ENCODE measurements at regions not wholly inside any gene's neighbourhood (a gene's known extent, or its start where the extent isn't known, plus 50 kb on each side); places are given as distances from the start of the nearest gene placed in this dataset.

DNA sequence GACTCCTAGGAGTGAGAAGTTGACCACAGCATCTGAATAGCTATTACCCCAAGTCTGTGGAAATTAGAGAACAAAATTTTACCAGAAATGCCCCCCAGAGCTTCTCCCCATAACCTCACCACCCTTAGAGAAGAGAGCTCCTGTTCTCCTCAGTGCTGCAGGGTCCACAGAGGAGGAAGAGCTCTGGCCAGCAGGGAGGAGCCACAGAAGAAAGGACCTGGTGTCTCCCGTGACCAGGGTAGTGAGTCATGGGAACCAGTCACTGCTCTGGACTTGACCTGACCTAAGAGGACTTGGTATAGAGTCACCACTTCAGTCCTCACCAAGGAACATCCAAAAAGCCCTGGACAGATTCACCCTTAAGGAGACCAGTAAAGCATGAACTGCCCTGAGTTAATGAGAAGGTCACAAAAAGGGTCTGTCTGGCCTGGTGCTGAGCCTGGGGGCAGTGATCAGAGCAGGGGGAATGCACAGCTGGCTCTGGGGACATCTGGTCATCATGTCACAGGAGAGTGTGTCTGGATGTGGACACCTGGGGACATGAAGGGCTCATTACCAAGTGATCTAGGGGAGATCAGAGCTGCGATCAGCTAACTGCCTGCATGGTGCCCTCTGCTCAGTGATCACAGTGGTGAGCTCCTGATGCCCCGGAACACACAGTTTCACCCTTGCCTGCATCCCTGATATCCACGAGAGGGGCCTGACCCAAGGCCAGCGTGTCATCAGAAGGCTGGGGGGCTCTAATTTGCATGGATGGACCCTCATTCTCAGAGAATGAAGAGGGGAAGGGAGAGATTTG lies 103.3 kb upstream of the TOP3B start:
- no peaks in the 10 kb centered on the region for H3K4me1 Mint-ChIP-seq (ENCODE audit: low read depth)
- CTCF ChIA-PET, result interaction anchor here (0.5 kb wide), 1 partner anchor 1005 kb away, joined by 3 read pairs; no protein-coding TSS in a partner anchor
- H3K27me3 Mint-ChIP-seq (ENCODE audit: low read depth), result peaks cover 37% of the 10 kb centered on the region
- no peak overlapping the region for H3K4me3 Mint-ChIP-seq
- H3K9me3 Mint-ChIP-seq (ENCODE audit: insufficient read depth), result no peaks in the 10 kb centered on the region
- DNase-seq (no peak), ATAC-seq (no peak)
- H3K27ac Mint-ChIP-seq, result no peak overlapping the region
- no peaks in the 10 kb centered on the region for H3K36me3 Mint-ChIP-seq (ENCODE audit: low read depth)
- POLR2A ChIA-PET, result no interaction called here

DNA sequence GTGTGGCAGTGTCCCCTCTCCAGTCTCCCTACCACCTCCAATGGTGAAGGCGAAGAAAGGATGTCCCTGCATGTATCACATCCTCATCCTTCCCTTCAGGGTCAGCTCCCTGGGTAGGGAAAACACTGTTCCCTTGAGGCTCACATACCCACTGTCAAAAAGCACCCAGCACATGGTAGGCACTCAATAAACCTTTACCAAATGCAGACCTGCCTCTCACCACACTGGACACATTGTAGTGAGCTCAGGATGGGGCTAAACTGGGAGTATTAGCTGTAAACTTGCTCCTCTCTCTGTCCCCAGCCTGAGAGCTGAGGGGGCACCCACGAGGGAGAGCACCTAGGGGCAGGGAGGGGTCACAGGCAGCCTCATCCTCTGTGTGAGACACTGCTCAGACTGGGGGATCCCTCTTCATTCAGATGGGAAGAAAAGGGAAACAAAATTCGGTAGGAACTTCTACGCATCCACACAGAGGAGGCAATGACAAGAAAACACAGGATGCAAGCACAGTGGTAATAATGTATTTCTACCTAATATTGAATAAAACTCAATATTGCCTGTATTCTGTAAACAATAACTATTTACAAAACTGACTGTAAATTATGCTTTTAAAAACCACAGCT lies 101.6 kb upstream of the TOP3B start:
- CTCF ChIA-PET, result interaction anchor here (1.0 to 1.5 kb wide), 3 partner anchors 28 to 259 kb away, joined by 3 to 4 read pairs (median 3); no protein-coding TSS in a partner anchor
- DNase-seq (no peak), ATAC-seq (no peak)
- Mint-ChIP-seq H3K36me3 (ENCODE audit: low read depth) (no peaks in the 10 kb centered on the region), H3K27ac (no peak overlapping the region), H3K27me3 (ENCODE audit: low read depth) (peaks cover 39% of the 10 kb centered on the region), H3K4me1 (ENCODE audit: low read depth) (no peaks in the 10 kb centered on the region), H3K9me3 (ENCODE audit: insufficient read depth) (no peaks in the 10 kb centered on the region), H3K4me3 (no peak overlapping the region)
- POLR2A ChIA-PET, result interaction anchor here (0.6 kb wide), 1 partner anchor 439 kb away, joined by 4 read pairs; no protein-coding TSS in a partner anchor

DNA sequence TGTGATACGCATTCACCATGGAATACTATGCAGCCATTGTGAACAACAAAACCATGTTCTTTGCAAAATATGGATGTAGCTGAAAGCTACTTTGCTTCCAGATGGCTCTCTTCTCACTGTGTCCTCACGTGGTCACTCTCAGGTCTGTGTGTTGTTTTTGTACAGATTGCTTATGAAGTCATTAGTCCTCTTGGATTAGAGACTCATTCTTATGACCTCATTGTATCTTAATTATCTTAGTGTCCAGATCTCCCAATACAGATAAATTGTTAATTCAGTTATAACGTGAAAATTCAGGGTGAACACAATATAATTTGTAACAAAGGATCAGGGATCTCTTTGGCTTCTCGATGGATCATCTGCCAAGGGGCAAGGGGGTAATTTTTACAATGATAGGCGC lies 100.4 kb upstream of the TOP3B start:
- DNase-seq, result no peak
- no peak overlapping the region for H3K4me3 Mint-ChIP-seq
- no peaks in the 10 kb centered on the region for H3K9me3 Mint-ChIP-seq (ENCODE audit: insufficient read depth)
- CTCF ChIA-PET, result interaction anchor here (0.8 to 1.2 kb wide), 2 partner anchors 22 to 260 kb away, joined by 3 to 4 read pairs; no protein-coding TSS in a partner anchor
- no peaks in the 10 kb centered on the region for H3K4me1 Mint-ChIP-seq (ENCODE audit: low read depth)
- no peak overlapping the region for H3K27ac Mint-ChIP-seq
- no peaks in the 10 kb centered on the region for H3K36me3 Mint-ChIP-seq (ENCODE audit: low read depth)
- POLR2A ChIA-PET, result no interaction called here
- H3K27me3 Mint-ChIP-seq (ENCODE audit: low read depth), result peaks cover 37% of the 10 kb centered on the region
- ATAC-seq, result no peak

DNA sequence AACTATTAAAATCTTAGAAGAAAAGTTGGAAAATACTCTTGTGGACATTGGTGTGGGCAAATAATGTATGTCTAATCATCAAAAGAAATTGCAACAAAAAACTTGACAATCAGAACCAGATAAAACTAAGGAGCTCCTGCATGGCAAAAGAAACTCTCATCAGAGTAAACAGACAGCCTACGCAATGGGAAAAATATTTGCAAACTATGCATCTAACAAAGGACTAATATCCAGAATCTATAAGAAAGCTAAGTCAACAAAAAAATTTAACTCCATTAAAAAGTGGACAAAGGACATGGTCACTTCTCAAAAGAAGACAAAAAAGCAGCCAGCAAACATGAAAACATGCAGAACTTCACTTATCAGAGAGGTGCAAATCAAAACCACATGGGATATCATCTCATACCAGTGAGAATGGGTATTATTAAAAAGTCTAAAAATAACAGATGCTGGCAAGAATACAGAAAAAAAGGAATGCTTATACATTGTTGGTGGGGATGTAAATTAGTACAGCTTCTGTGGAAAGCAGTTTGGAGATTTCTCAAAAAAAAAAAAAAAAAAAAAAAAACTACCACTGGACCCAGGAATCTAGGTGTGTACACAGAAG lies 99.7 kb upstream of the TOP3B start:
- DNase-seq, result no peak

DNA sequence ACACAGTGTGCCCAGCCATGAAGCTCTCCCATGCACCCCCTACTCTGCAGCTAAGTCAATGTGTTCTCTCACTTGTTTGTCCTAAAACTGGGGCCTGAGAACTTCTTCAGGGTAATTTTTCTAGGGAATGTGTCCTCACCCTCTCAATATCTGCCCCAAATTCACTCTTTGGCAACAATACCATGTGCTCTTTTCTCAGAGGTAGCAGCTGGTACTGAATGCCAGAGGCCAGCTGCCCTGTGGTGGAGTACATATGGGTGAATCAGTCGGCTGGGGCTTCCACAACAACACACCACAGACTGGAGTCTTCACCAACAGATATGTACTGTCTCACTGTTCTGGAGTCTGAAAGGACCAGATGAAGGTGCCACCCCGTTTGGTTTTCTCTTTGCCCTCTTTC lies 97.7 kb upstream of the TOP3B start:
- DNase-seq (no peak), ATAC-seq (no peak)
- Mint-ChIP-seq H3K4me3 (no peak overlapping the region), H3K9me3 (ENCODE audit: insufficient read depth) (no peaks in the 10 kb centered on the region), H3K27ac (no peak overlapping the region), H3K4me1 (ENCODE audit: low read depth) (no peaks in the 10 kb centered on the region), H3K36me3 (ENCODE audit: low read depth) (no peaks in the 10 kb centered on the region), H3K27me3 (ENCODE audit: low read depth) (peaks cover 48% of the 10 kb centered on the region)
- ChIA-PET CTCF (no interaction called here), POLR2A (no interaction called here)

More for the DNA sequence above, 99.7 kb upstream of the TOP3B start:
- Mint-ChIP-seq H3K9me3 (ENCODE audit: insufficient read depth) (no peaks in the 10 kb centered on the region), H3K4me3 (no peak overlapping the region), H3K27me3 (ENCODE audit: low read depth) (peaks cover 41% of the 10 kb centered on the region), H3K4me1 (ENCODE audit: low read depth) (no peaks in the 10 kb centered on the region), H3K27ac (no peak overlapping the region), H3K36me3 (ENCODE audit: low read depth) (no peaks in the 10 kb centered on the region)
- POLR2A ChIA-PET, result no interaction called here
- no peak for ATAC-seq
- CTCF ChIA-PET, result no interaction called here

DNA sequence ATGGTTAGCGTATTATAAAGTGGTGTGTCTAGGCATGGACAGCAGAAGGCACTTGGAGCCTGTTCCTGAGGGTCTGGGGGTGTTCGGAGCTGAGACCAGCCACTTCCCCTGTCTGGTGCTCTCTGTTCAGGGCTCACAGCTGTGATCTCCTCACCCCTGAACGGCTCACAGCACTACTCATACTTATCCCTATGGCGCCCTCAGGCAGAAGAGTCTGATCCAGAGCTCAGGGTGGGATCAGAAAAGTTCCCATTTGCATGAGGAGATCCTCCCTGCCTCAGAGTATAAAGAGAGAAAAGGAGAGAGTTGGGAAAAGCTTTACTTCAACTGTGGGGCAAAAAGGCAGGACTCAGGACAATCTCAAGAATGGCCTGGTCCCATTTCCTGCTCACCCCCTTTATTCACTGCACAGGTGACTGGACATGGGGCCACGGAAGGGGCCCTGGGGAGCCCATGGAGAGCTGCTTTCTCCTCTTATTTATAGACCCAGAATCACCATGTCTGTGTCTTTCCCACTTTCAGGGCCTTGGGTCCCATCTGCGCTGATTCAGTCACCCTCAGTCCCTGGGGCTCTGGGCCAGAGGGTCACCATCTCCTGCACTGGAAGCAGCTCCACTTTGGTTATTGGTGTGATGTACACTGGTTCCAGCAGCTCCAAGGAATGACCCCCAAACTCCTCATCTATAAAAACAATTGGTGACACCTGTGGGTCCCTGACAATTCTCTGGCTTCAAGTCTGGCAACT lies 97.0 kb upstream of the TOP3B start:
- no peak for ATAC-seq
- no peak overlapping the region for H3K27ac Mint-ChIP-seq
- peaks cover 46% of the 10 kb centered on the region for H3K27me3 Mint-ChIP-seq (ENCODE audit: low read depth)
- H3K36me3 Mint-ChIP-seq (ENCODE audit: low read depth), result no peaks in the 10 kb centered on the region
- no peaks in the 10 kb centered on the region for H3K4me1 Mint-ChIP-seq (ENCODE audit: low read depth)
- H3K4me3 Mint-ChIP-seq, result no peak overlapping the region
- POLR2A ChIA-PET, result no interaction called here
- no peak for DNase-seq
- no peaks in the 10 kb centered on the region for H3K9me3 Mint-ChIP-seq (ENCODE audit: insufficient read depth)
- CTCF ChIA-PET, result interaction anchor here (0.9 kb wide), 1 partner anchor 19 kb away, joined by 3 read pairs; no protein-coding TSS in a partner anchor

DNA sequence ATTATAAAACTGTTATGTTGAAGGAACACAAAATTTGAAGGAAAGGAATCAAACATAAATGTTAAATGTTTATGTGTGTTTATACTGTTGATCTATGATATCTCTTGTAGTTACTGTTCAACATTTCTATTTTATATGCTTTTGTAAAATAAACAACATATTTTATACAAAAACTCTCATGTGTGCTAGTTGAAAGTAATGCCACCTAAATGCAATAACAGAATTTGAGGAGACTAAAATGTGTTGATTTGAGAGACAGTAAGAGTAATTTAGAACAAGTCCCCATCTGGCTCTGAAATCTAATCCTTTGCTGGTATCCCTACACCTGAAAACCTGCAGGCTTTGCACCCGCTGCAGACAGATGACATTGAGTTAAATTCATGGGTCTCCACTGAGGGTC lies 95.7 kb upstream of the TOP3B start:
- Mint-ChIP-seq H3K27ac (no peak overlapping the region), H3K4me1 (ENCODE audit: low read depth) (no peaks in the 10 kb centered on the region), H3K27me3 (ENCODE audit: low read depth) (peaks cover 41% of the 10 kb centered on the region), H3K36me3 (ENCODE audit: low read depth) (no peaks in the 10 kb centered on the region), H3K4me3 (no peak overlapping the region), H3K9me3 (ENCODE audit: insufficient read depth) (no peaks in the 10 kb centered on the region)
- ChIA-PET CTCF (no interaction called here), POLR2A (no interaction called here)
- DNase-seq (no peak), ATAC-seq (no peak)

DNA sequence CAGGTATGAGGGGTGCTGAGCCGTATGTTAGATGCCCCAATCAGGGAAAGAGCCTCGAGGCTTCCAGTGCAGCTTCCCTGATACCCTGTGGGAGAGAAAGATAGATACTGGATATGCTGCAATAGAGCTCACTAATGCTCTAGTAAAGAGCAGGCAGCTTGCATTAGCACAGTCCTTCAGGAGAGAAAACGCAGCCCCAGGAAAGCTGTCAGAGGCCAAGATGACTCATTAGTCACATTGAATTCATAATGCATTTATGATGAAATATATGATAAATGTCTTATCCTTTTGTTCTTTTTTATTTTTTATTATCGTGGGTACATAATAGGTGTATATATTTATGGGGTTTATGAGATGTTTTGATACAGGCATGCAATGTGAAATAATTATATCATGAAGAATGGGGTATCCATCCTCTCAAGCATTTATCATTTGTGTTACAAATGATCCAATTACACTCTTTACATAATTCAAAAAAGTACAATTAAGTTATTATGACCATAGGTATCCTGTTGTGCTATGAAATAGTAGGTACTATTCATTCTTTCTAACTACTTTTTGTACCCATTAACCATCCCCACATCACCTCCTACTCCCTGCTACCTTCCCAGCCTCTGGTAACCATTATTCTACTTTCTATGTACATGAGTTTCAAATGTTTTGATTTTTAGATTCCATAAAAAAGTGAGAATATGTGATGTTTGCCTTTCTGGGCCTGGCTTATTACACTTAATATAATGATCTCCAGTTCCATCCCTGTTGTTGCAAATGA lies 94.5 kb upstream of the TOP3B start:
- Mint-ChIP-seq H3K4me1 (ENCODE audit: low read depth) (no peaks in the 10 kb centered on the region), H3K27ac (no peak overlapping the region), H3K9me3 (ENCODE audit: insufficient read depth) (no peaks in the 10 kb centered on the region), H3K27me3 (ENCODE audit: low read depth) (peaks cover 34% of the 10 kb centered on the region), H3K36me3 (ENCODE audit: low read depth) (no peaks in the 10 kb centered on the region), H3K4me3 (no peak overlapping the region)
- ChIA-PET POLR2A (no interaction called here), CTCF (no interaction called here)
- ATAC-seq (no peak), DNase-seq (no peak)

DNA sequence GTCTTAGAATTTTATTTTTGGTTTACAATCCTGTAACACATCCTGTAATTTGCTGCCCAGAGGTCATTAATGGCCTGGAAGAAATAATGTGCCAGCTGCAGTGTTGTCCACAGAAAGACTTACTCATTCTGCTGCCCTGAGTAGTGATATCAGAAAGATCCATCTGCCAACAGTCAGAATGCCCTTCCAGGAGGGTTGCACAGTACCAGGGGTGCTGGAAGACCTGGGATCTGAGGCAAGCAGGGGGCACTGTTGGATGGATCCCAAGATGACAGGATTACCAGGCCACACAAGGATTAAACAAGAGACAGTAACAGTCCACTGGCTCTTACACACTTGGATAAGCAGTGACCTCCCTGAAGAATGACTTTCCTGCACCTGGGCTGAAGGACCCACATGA lies 93.8 kb upstream of the TOP3B start:
- POLR2A ChIA-PET, result no interaction called here
- no peaks in the 10 kb centered on the region for H3K4me1 Mint-ChIP-seq (ENCODE audit: low read depth)

DNA sequence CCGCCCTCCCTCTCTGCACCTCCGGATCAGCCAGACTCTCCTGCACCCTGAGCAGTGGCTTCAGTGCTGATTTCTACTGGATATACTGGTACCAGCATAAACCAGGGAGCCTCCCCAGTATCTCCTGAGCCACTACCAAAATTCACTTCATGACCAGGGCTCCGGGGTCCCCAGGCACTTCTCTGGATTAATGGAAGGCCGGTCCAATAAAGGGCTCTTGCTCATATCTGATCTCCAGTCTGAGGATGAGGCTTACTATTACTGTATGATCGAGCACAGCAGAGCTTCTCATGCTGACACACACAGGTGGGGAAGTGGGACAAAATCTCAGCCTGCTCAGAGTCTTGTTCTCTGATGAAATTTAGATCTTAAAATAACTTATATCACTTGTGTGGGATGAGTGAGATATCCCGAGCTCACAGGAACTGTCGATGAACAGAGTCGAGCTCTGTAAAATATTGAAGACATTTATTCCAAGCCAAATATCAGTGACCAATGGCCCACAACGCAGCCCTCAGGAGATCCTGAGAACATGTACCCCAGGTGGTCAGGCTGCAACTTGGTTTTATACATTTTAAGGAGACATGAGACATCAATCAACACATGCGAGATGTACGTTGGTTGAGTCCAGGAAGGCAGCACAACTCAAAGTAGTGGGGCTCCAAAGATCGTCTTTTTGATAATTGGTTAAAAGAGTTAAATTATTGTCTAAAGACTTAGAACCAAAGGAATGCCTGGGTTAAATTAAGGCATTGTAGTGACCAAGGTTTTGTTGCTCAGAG lies 93.0 kb upstream of the TOP3B start:
- ATAC-seq, result no peak
- POLR2A ChIA-PET, result no interaction called here

More for the DNA sequence above, 93.8 kb upstream of the TOP3B start:
- H3K36me3 Mint-ChIP-seq (ENCODE audit: low read depth), result no peaks in the 10 kb centered on the region
- no peak overlapping the region for H3K27ac Mint-ChIP-seq
- H3K27me3 Mint-ChIP-seq (ENCODE audit: low read depth), result peaks cover 31% of the 10 kb centered on the region
- no peak overlapping the region for H3K4me3 Mint-ChIP-seq
- ATAC-seq (no peak), DNase-seq (no peak)
- no peaks in the 10 kb centered on the region for H3K9me3 Mint-ChIP-seq (ENCODE audit: insufficient read depth)
- CTCF ChIA-PET, result no interaction called here

More for the DNA sequence above, 93.0 kb upstream of the TOP3B start:
- H3K36me3 Mint-ChIP-seq (ENCODE audit: low read depth), result no peaks in the 10 kb centered on the region
- H3K27me3 Mint-ChIP-seq (ENCODE audit: low read depth), result peaks cover 30% of the 10 kb centered on the region
- no peaks in the 10 kb centered on the region for H3K9me3 Mint-ChIP-seq (ENCODE audit: insufficient read depth)
- CTCF ChIA-PET, result no interaction called here
- DNase-seq, result no peak
- no peak overlapping the region for H3K27ac Mint-ChIP-seq
- H3K4me1 Mint-ChIP-seq (ENCODE audit: low read depth), result no peaks in the 10 kb centered on the region
- no peak overlapping the region for H3K4me3 Mint-ChIP-seq
